ENCODE measurements at regions not wholly inside any gene's neighbourhood (a gene's known extent, or its start where the extent isn't known, plus 50 kb on each side); places are given as distances from the start of the nearest gene placed in this dataset.

GRCh38 chr12:90897316-90897715, 57.7 kb downstream of the CCER1 start:
- no peak overlapping the region for H3K27ac ChIP-seq (ENCODE audit: low read depth in 1 of 2, low read length in 2 of 2)
- WGBS = 86% methylated on average over 3 of the region's 3 CpGs
- no peak for DNase-seq (ENCODE audit: low spot score)
- H3K9ac ChIP-seq (ENCODE audit: low read depth in 1 of 2, low read length in 2 of 2) = no peak overlapping the region
- no peaks in the 10 kb centered on the region for H3K9me3 ChIP-seq (ENCODE audit: control insufficient read depth in 4 of 4, low read length in 3 of 4)
- H3K4me1 ChIP-seq (ENCODE audit: control insufficient read depth in 4 of 4, insufficient read depth in 4 of 4, low read length in 3 of 4) = no peaks in the 10 kb centered on the region
- no peaks in the 10 kb centered on the region for H3K36me3 ChIP-seq (ENCODE audit: control insufficient read depth in 4 of 4, insufficient read depth in 3 of 4, low read depth in 1 of 4, low read length in 3 of 4)
- H3K27me3 ChIP-seq (ENCODE audit: control insufficient read depth in 4 of 4, insufficient read depth in 4 of 4, low read length in 3 of 4) = no peaks in the 10 kb centered on the region
- TF ChIP-seq HNF4A (conservative IDR thresholded peaks at IDR 0.05) = no peak
- no peak for TF ChIP-seq GABPA (IDR thresholded peaks at IDR 0.05 in 1 of 2, conservative IDR thresholded peaks at IDR 0.05 in 1 of 2)
- TF ChIP-seq RXRA (IDR thresholded peaks at IDR 0.05) = no peak
- TF ChIP-seq RAD21 (IDR thresholded peaks at IDR 0.05) = no peak
- no peak for TF ChIP-seq MAX (IDR thresholded peaks at IDR 0.05)
- TF ChIP-seq FOXA1 (IDR thresholded peaks at IDR 0.05) = no peak
- TF ChIP-seq CTCF (IDR thresholded peaks at IDR 0.05; ENCODE audit: low read depth, low read length, missing input control) = no peak
- TF ChIP-seq NR2F2 (IDR thresholded peaks at IDR 0.05) = no peak
- no peak for TF ChIP-seq REST (IDR thresholded peaks at IDR 0.05)
- TF ChIP-seq FOXA2 (IDR thresholded peaks at IDR 0.05) = no peak
- TF ChIP-seq ZBTB33 (IDR thresholded peaks at IDR 0.05) = no peak
- TF ChIP-seq SP1 (IDR thresholded peaks at IDR 0.05) = no peak
- no peak for TF ChIP-seq TAF1 (conservative IDR thresholded peaks at IDR 0.05)
- TF ChIP-seq EGR1 (IDR thresholded peaks at IDR 0.05; ENCODE audit: low read depth in 2 of 2) = no peak
- H3K4me3 ChIP-seq (ENCODE audit: low read depth in 1 of 3, low read length in 3 of 3) = no peak overlapping the region

- H3K4me1 ChIP-seq (ENCODE audit: control insufficient read depth in 4 of 4, insufficient read depth in 4 of 4, low read length in 3 of 4) = no peaks in the 10 kb centered on the region
- no peak overlapping the region for H3K4me3 ChIP-seq (ENCODE audit: low read depth in 1 of 3, low read length in 3 of 3)
- no peak overlapping the region for H3K27ac ChIP-seq (ENCODE audit: low read depth in 1 of 2, low read length in 2 of 2)
- no peak for TF ChIP-seq FOXA2 (IDR thresholded peaks at IDR 0.05)
- no peak for TF ChIP-seq HNF4A (conservative IDR thresholded peaks at IDR 0.05)
- TF ChIP-seq ATF3 (IDR thresholded peaks at IDR 0.05) = no peak
- TF ChIP-seq FOXA1 (IDR thresholded peaks at IDR 0.05) = no peak
- no peak for TF ChIP-seq MAX (IDR thresholded peaks at IDR 0.05)
- no peak for TF ChIP-seq EGR1 (IDR thresholded peaks at IDR 0.05; ENCODE audit: low read depth in 2 of 2)
- no peak for TF ChIP-seq RXRA (IDR thresholded peaks at IDR 0.05)
- TF ChIP-seq JUND (IDR thresholded peaks at IDR 0.05) = no peak
- TF ChIP-seq YY1 (IDR thresholded peaks at IDR 0.05) = no peak
- no peak for TF ChIP-seq TAF1 (conservative IDR thresholded peaks at IDR 0.05)
- no peak for TF ChIP-seq SP1 (IDR thresholded peaks at IDR 0.05)
- TF ChIP-seq REST (IDR thresholded peaks at IDR 0.05) = no peak
- no peak for TF ChIP-seq RAD21 (IDR thresholded peaks at IDR 0.05)
- TF ChIP-seq GABPA (IDR thresholded peaks at IDR 0.05 in 1 of 2, conservative IDR thresholded peaks at IDR 0.05 in 1 of 2) = no peak
- TF ChIP-seq CTCF (IDR thresholded peaks at IDR 0.05; ENCODE audit: low read depth, low read length, missing input control) = no peak
- H3K9ac ChIP-seq (ENCODE audit: low read depth in 1 of 2, low read length in 2 of 2) = no peak overlapping the region
- H3K27me3 ChIP-seq (ENCODE audit: control insufficient read depth in 4 of 4, insufficient read depth in 4 of 4, low read length in 3 of 4) = no peaks in the 10 kb centered on the region
- no peak for DNase-seq (ENCODE audit: low spot score)
- no peaks in the 10 kb centered on the region for H3K9me3 ChIP-seq (ENCODE audit: control insufficient read depth in 4 of 4, low read length in 3 of 4)
- WGBS = 96% methylated on average over 1 of the region's 1 CpG
- H3K36me3 ChIP-seq (ENCODE audit: control insufficient read depth in 4 of 4, insufficient read depth in 3 of 4, low read depth in 1 of 4, low read length in 3 of 4) = no peaks in the 10 kb centered on the region
Observed at GRCh38 chr12:90896821-90897220, 58.2 kb downstream of the CCER1 start.
